Neuronal stem cell (in vitro differentiated cells): ENCODE measurements at regions not wholly inside any gene's neighbourhood (a gene's known extent, or its start where the extent isn't known, plus 50 kb on each side); places are given as distances from the start of the nearest gene placed in this dataset.
"Not testable (repeated sequence)": the region's sequence is repeated elsewhere in the genome, so short reads cannot be mapped to it uniquely, and the experiment has no call there.

Experiments
- DNase-seq: peaks from one replicate; pipeline ENCODE4 v3.0.0-alpha.2; 2013; ENCODE audit warnings: low spot score
- H2AFZ ChIP-seq: one replicate; pipeline ENCODE4 v1.6.1; 2013; ENCODE audit warnings: mild to moderate bottlenecking, low read length, inconsistent platforms
- H2AK5ac ChIP-seq: 2 replicates; pipeline ENCODE4 v1.6.1; 2013; ENCODE audit warnings: low read depth, mild to moderate bottlenecking, inconsistent platforms, low read length, moderate library complexity, mixed read lengths
- H2BK120ac ChIP-seq: 2 replicates; pipeline ENCODE4 v1.6.1; 2013; ENCODE audit warnings: low read depth, mild to moderate bottlenecking, inconsistent platforms, low read length, moderate library complexity, mixed read lengths
- H2BK12ac ChIP-seq: one replicate; pipeline ENCODE4 v1.6.1; 2013; ENCODE audit warnings: low read length, inconsistent platforms
- H2BK15ac ChIP-seq: 2 replicates; pipeline ENCODE4 v1.6.1; 2013; ENCODE audit warnings: mild to moderate bottlenecking, low read length, inconsistent platforms, mixed read lengths
- H2BK5ac ChIP-seq: one replicate; pipeline ENCODE4 v1.6.1; 2013; ENCODE audit warnings: inconsistent platforms, mild to moderate bottlenecking, low read length, moderate library complexity
- H3K14ac ChIP-seq: one replicate; pipeline ENCODE4 v1.6.1; 2013; ENCODE audit warnings: low read length, inconsistent platforms
- H3K18ac ChIP-seq: 2 replicates; pipeline ENCODE4 v1.6.1; 2013; ENCODE audit warnings: low read length, inconsistent platforms
- H3K23ac ChIP-seq: 2 replicates; pipeline ENCODE4 v1.6.1; 2013; ENCODE audit warnings: low read depth, mild to moderate bottlenecking, mixed read lengths, low read length, inconsistent platforms; ENCODE audit not compliant: poor library complexity
- H3K27ac ChIP-seq: replicated peaks from 3 replicates; pipeline ENCODE4 v1.5.1; 2013; ENCODE audit warnings: low read length, inconsistent platforms
- H3K27me3 ChIP-seq, 3 experiments: 2 replicates each; pipeline ENCODE4 v1.6.1; 2013; ENCODE audit warnings: low read length in 3 of 3, mild to moderate bottlenecking in 2 of 3, inconsistent platforms in 1 of 3, low read depth in 1 of 3, mixed read lengths in 1 of 3, moderate library complexity in 1 of 3; ENCODE audit not compliant: control insufficient read depth in 3 of 3, insufficient read depth in 3 of 3
- H3K36me3 ChIP-seq, 2 donors: replicated peaks in 1 of 2; 2 replicates each; pipeline ENCODE4 v1.6.1; 2013; ENCODE audit warnings: low read length in 2 of 2; ENCODE audit not compliant: control insufficient read depth in 2 of 2, insufficient read depth in 2 of 2
- H3K4ac ChIP-seq: 2 replicates; pipeline ENCODE4 v1.6.1; 2013; ENCODE audit warnings: inconsistent platforms, mild to moderate bottlenecking, low read length, moderate library complexity
- H3K4me1 ChIP-seq, 2 donors: 1 replicate in 1 of 2; 2 replicates in 1 of 2; pipeline ENCODE4 v1.6.1; 2013; ENCODE audit warnings: low read length in 2 of 2, low read depth in 1 of 2; ENCODE audit not compliant: control insufficient read depth in 2 of 2, insufficient read depth in 1 of 2
- H3K4me2 ChIP-seq: one replicate; pipeline ENCODE4 v1.6.1; 2013; ENCODE audit warnings: mild to moderate bottlenecking, low read length, inconsistent platforms; ENCODE audit not compliant: insufficient read depth, poor library complexity, severe bottlenecking
- H3K4me3 ChIP-seq, 2 donors: 2 replicates each; pipeline ENCODE4 v1.5.1; 2013; ENCODE audit warnings: low read length in 2 of 2, mild to moderate bottlenecking in 2 of 2, inconsistent platforms in 1 of 2, moderate library complexity in 1 of 2
- H3K79me1 ChIP-seq: one replicate; pipeline ENCODE4 v1.6.1; 2013; ENCODE audit warnings: low read depth, mild to moderate bottlenecking, inconsistent platforms, low read length, moderate library complexity
- H3K9ac ChIP-seq: one replicate; pipeline ENCODE4 v1.6.1; 2013; ENCODE audit warnings: mild to moderate bottlenecking, low read depth, low read length, inconsistent platforms; ENCODE audit not compliant: poor library complexity
- H3K9me3 ChIP-seq, 2 donors: replicated peaks in 1 of 2; 2 replicates each; pipeline versions ENCODE3 to v1.6.1; 2013; ENCODE audit warnings: low read length in 2 of 2, mild to moderate bottlenecking in 2 of 2, inconsistent platforms in 1 of 2, low read depth in 1 of 2, mixed read lengths in 1 of 2, moderate library complexity in 1 of 2; ENCODE audit not compliant: control insufficient read depth in 2 of 2, insufficient read depth in 1 of 2
- H4K8ac ChIP-seq: one replicate; pipeline ENCODE4 v1.6.1; 2013; ENCODE audit warnings: low read depth, mild to moderate bottlenecking, inconsistent platforms, low read length, moderate library complexity
- H4K91ac ChIP-seq: one replicate; pipeline ENCODE4 v1.6.1; 2013; ENCODE audit warnings: low read length, low read depth, mild to moderate bottlenecking, inconsistent platforms; ENCODE audit not compliant: poor library complexity
- WGBS, 2 donors: extraction: QIAGEN DNeasy Blood & Tissue Kit; methylation state at CpG; one replicate each; pipeline ENCODE4 v1.1.7; 2013; ENCODE audit warnings: missing lambda C conversion rate in 2 of 2, mixed read lengths in 1 of 2; ENCODE audit not compliant: insufficient read length in 2 of 2, insufficient replicate concordance in 1 of 2; ENCODE audit errors: extremely low coverage in 2 of 2; 5-methylcytosine and 5-hydroxymethylcytosine counted together

GRCh38 chr3:191133359-191133758, 65.7 kb upstream of the OSTN start:
- DNase-seq: no peak
- Histone ChIP-seq H3K18ac (no peak overlapping the region), H3K14ac (no peak overlapping the region), H2BK12ac (no peak overlapping the region), H2AK5ac (no peak overlapping the region), H2BK120ac (no peak overlapping the region), H3K36me3 (no peaks in the 10 kb centered on the region), H3K4me1 (no peaks in the 10 kb centered on the region), H2BK5ac (no peak overlapping the region), H2AFZ (no peak overlapping the region), H3K9ac (no peak overlapping the region), H4K8ac (no peak overlapping the region), H3K23ac (no peak overlapping the region), H4K91ac (no peak overlapping the region), H3K4me2 (no peak overlapping the region), H3K79me1 (no peaks in the 10 kb centered on the region), H2BK15ac (no peak overlapping the region), H3K27ac (no peak overlapping the region), H3K4ac (no peak overlapping the region), H3K9me3 (no peaks in the 10 kb centered on the region), H3K27me3 (no peaks in the 10 kb centered on the region), H3K4me3 (no peak overlapping the region)
- WGBS, 2 donors: no CpG with 5 or more reads among the region's 5 CpGs

- H2AK5ac ChIP-seq: no peak overlapping the region
- no peak overlapping the region for H3K14ac ChIP-seq
- no peaks in the 10 kb centered on the region for H3K4me1 ChIP-seq
- no peak overlapping the region for H3K23ac ChIP-seq
- H2AFZ ChIP-seq: no peak overlapping the region
- H2BK12ac ChIP-seq: no peak overlapping the region
- H3K27me3 ChIP-seq: no peaks in the 10 kb centered on the region
- H4K91ac ChIP-seq: no peak overlapping the region
- H3K4me3 ChIP-seq: no peak overlapping the region
- H3K79me1 ChIP-seq: no peaks in the 10 kb centered on the region
- no peak overlapping the region for H2BK120ac ChIP-seq
- H2BK15ac ChIP-seq: no peak overlapping the region
- H3K4me2 ChIP-seq: no peak overlapping the region
- no peaks in the 10 kb centered on the region for H3K9me3 ChIP-seq
- H3K9ac ChIP-seq: no peak overlapping the region
- no peak overlapping the region for H3K18ac ChIP-seq
- no peak for DNase-seq
- no peak overlapping the region for H3K4ac ChIP-seq
- no CpG with 5 or more reads among the region's 4 CpGs for WGBS, 2 donors
- H2BK5ac ChIP-seq: no peak overlapping the region
- H4K8ac ChIP-seq: no peak overlapping the region
- no peaks in the 10 kb centered on the region for H3K36me3 ChIP-seq
- H3K27ac ChIP-seq: no peak overlapping the region
Observed at GRCh38 chr3:191131305-191131704, 67.7 kb upstream of the OSTN start.

- H4K91ac ChIP-seq, H3K4me1 ChIP-seq, H3K4me3 ChIP-seq, H2AFZ ChIP-seq, H3K23ac ChIP-seq, H4K8ac ChIP-seq, H2BK15ac ChIP-seq, H2BK120ac ChIP-seq, H2AK5ac ChIP-seq, H3K79me1 ChIP-seq, H2BK12ac ChIP-seq, H3K27me3 ChIP-seq, H3K36me3 ChIP-seq, H3K4me2 ChIP-seq, H3K14ac ChIP-seq, H3K4ac ChIP-seq, DNase-seq, H2BK5ac ChIP-seq, H3K9ac ChIP-seq, H3K9me3 ChIP-seq, H3K18ac ChIP-seq, H3K27ac ChIP-seq: not testable (repeated sequence)
- WGBS, 2 donors: no CpG with 5 or more reads among the region's 30 CpGs
Observed at GRCh38 chr3:191124891-191125290, 74.2 kb upstream of the OSTN start.

- Histone ChIP-seq H3K9me3 (no peaks in the 10 kb centered on the region), H3K4ac (no peak overlapping the region), H3K27ac (no peak overlapping the region), H3K27me3 (no peaks in the 10 kb centered on the region), H2BK120ac (no peak overlapping the region), H3K4me3 (no peak overlapping the region), H2BK5ac (no peak overlapping the region), H3K9ac (no peak overlapping the region), H3K14ac (no peak overlapping the region), H2BK12ac (no peak overlapping the region), H3K36me3 (no peaks in the 10 kb centered on the region), H3K18ac (no peak overlapping the region), H3K79me1 (no peaks in the 10 kb centered on the region), H2AK5ac (no peak overlapping the region), H3K23ac (no peak overlapping the region), H2BK15ac (no peak overlapping the region), H4K8ac (no peak overlapping the region), H2AFZ (no peak overlapping the region), H3K4me2 (no peak overlapping the region), H3K4me1 (peaks cover 2 to 3% of the 10 kb centered on the region in 2 donors), H4K91ac (no peak overlapping the region)
- WGBS, 2 donors: no CpG with 5 or more reads among the region's 2 CpGs
- DNase-seq: no peak
Observed at GRCh38 chr3:191123946-191124345, 75.1 kb upstream of the OSTN start.
